Parathyroid adenoma (tissue), 2 donors: ENCODE measurements at regions not wholly inside any gene's neighbourhood (a gene's known extent, or its start where the extent isn't known, plus 50 kb on each side); places are given as distances from the start of the nearest gene placed in this dataset.

Experiments used
- H2AFZ ChIP-seq: fragments of 300-600 bp; sonication (generic); one replicate; pipeline ENCODE4 v1.7.0; 2017; ENCODE audit warnings: antibody characterized with exemption, mild to moderate bottlenecking
- H3K27ac ChIP-seq: fragments of 300-600 bp; sonication (generic); one replicate; pipeline ENCODE4 v1.7.0; 2017
- H3K27me3 ChIP-seq: fragments of 300-600 bp; sonication (generic); one replicate; pipeline ENCODE4 v1.7.0; 2017; ENCODE audit warnings: low read length; ENCODE audit not compliant: control insufficient read depth, insufficient read depth
- H3K36me3 ChIP-seq: fragments of 300-600 bp; sonication (generic); one replicate; pipeline ENCODE4 v1.7.0; 2017; ENCODE audit warnings: low read length; ENCODE audit not compliant: control insufficient read depth, insufficient read depth
- H3K4me1 ChIP-seq: fragments of 300-600 bp; sonication (generic); one replicate; pipeline ENCODE4 v1.7.0; 2017; ENCODE audit warnings: control low read depth
- H3K4me2 ChIP-seq: fragments of 300-600 bp; sonication (generic); one replicate; pipeline ENCODE4 v1.7.0; 2017; ENCODE audit warnings: low read length
- H3K4me3 ChIP-seq: fragments of 300-600 bp; sonication (generic); one replicate; pipeline ENCODE4 v1.7.0; 2017; ENCODE audit warnings: low read depth, low read length
- H3K79me2 ChIP-seq: fragments of 300-600 bp; sonication (generic); one replicate; pipeline ENCODE4 v1.7.0; 2017; ENCODE audit warnings: control low read depth
- H3K9ac ChIP-seq: fragments of 300-600 bp; sonication (generic); one replicate; pipeline ENCODE4 v1.7.0; 2017; ENCODE audit warnings: mild to moderate bottlenecking
- H3K9me3 ChIP-seq: fragments of 300-600 bp; sonication (generic); one replicate; pipeline ENCODE4 v1.7.0; 2017; ENCODE audit warnings: low read length; ENCODE audit not compliant: control insufficient read depth
- CTCF ChIP-seq: fragments of 300-600 bp; sonication (generic); IDR thresholded peaks from one replicate; pipeline ENCODE4 v1.7.0; 2017; ENCODE audit warnings: antibody characterized with exemption, mild to moderate bottlenecking
- donor health status: primary hyperparathyroidism.

- Histone ChIP-seq H3K79me2 (no peaks in the 10 kb centered on the region), H3K9ac (no peak overlapping the region), H3K9me3 (no peaks in the 10 kb centered on the region), H3K4me1 (no peaks in the 10 kb centered on the region), H3K4me2 (no peak overlapping the region), H3K27ac (no peak overlapping the region), H2AFZ (no peak overlapping the region), H3K4me3 (no peak overlapping the region), H3K36me3 (no peaks in the 10 kb centered on the region), H3K27me3 (no peaks in the 10 kb centered on the region)
- TF ChIP-seq CTCF, result no peak
These were observed 235.2 kb upstream of the FAT1 start for GRCh38 chr4:186958726-186959350.

- H3K79me2 ChIP-seq, result no peaks in the 10 kb centered on the region
- no peak overlapping the region for H3K27ac ChIP-seq
- no peaks in the 10 kb centered on the region for H3K4me1 ChIP-seq
- no peak for TF ChIP-seq CTCF
- H3K36me3 ChIP-seq, result no peaks in the 10 kb centered on the region
- no peak overlapping the region for H3K9ac ChIP-seq
- no peak overlapping the region for H3K4me2 ChIP-seq
- no peak overlapping the region for H3K4me3 ChIP-seq
- no peaks in the 10 kb centered on the region for H3K9me3 ChIP-seq
- no peak overlapping the region for H2AFZ ChIP-seq
- no peaks in the 10 kb centered on the region for H3K27me3 ChIP-seq
These were observed 256.5 kb upstream of the FAT1 start for GRCh38 chr4:186979961-186980745.

GRCh38 chr4:186981161-186981560 lies 257.5 kb upstream of the FAT1 start:
- no peaks in the 10 kb centered on the region for H3K4me1 ChIP-seq
- H3K4me2 ChIP-seq, result no peak overlapping the region
- no peaks in the 10 kb centered on the region for H3K27me3 ChIP-seq
- no peak for TF ChIP-seq CTCF
- no peak overlapping the region for H3K27ac ChIP-seq
- no peak overlapping the region for H3K4me3 ChIP-seq
- no peak overlapping the region for H3K9ac ChIP-seq
- H3K9me3 ChIP-seq, result no peaks in the 10 kb centered on the region
- no peak overlapping the region for H2AFZ ChIP-seq
- H3K79me2 ChIP-seq, result no peaks in the 10 kb centered on the region
- no peaks in the 10 kb centered on the region for H3K36me3 ChIP-seq

GRCh38 chr4:186982160-186982559 lies 258.5 kb upstream of the FAT1 start:
- no peak overlapping the region for H3K4me2 ChIP-seq
- no peak overlapping the region for H2AFZ ChIP-seq
- no peaks in the 10 kb centered on the region for H3K9me3 ChIP-seq
- H3K9ac ChIP-seq, result no peak overlapping the region
- no peak for TF ChIP-seq CTCF
- no peaks in the 10 kb centered on the region for H3K79me2 ChIP-seq
- H3K4me3 ChIP-seq, result no peak overlapping the region
- no peaks in the 10 kb centered on the region for H3K27me3 ChIP-seq
- H3K36me3 ChIP-seq, result no peaks in the 10 kb centered on the region
- no peaks in the 10 kb centered on the region for H3K4me1 ChIP-seq
- H3K27ac ChIP-seq, result no peak overlapping the region
